GM19455 (cell line): ENCODE measurements at regions not wholly inside any gene's neighbourhood (a gene's known extent, or its start where the extent isn't known, plus 50 kb on each side); places are given as distances from the start of the nearest gene placed in this dataset.
"Not testable (repeated sequence)": the region's sequence is repeated elsewhere in the genome, so short reads cannot be mapped to it uniquely, and the experiment has no call there.

Source experiments
- ATAC-seq: cut with Tn5 transposase; IDR thresholded peaks from one replicate; pipeline ENCODE4 v1.9.1; 2021; ENCODE audit not compliant: unreplicated experiment

- ATAC-seq, result no peak
Measured at GRCh38 chr13:83008212-83008929, 873.9 kb downstream of the SLITRK1 start.

- ATAC-seq, result no peak
Measured at GRCh38 chr13:83007226-83007625, 875.0 kb downstream of the SLITRK1 start.

- ATAC-seq, result no peak
Measured at GRCh38 chr13:83003185-83003584, 879.1 kb downstream of the SLITRK1 start.

GRCh38 chr13:82993417-82993816 is 888.9 kb downstream of the SLITRK1 start:
- ATAC-seq, result no peak

- no peak for ATAC-seq
Measured at GRCh38 chr13:82976499-82976898, 905.8 kb downstream of the SLITRK1 start.

- no peak for ATAC-seq
Measured at GRCh38 chr13:82963226-82964099, 918.8 kb downstream of the SLITRK1 start.

GRCh38 chr13:82962397-82962796 is 919.9 kb downstream of the SLITRK1 start:
- ATAC-seq, result no peak

GRCh38 chr13:82961757-82962156 is 920.5 kb downstream of the SLITRK1 start:
- no peak for ATAC-seq

- ATAC-seq, result not testable (repeated sequence)
Measured at GRCh38 chr13:82952336-82952735, 929.9 kb downstream of the SLITRK1 start.

- ATAC-seq, result no peak
Measured at GRCh38 chr13:82947683-82948082, 934.6 kb downstream of the SLITRK1 start.

GRCh38 chr13:82947191-82947621 is 935.1 kb downstream of the SLITRK1 start:
- ATAC-seq, result no peak

GRCh38 chr13:82938644-82939043 is 943.6 kb downstream of the SLITRK1 start:
- no peak for ATAC-seq

- no peak for ATAC-seq
Measured at GRCh38 chr13:82934000-82934399, 948.3 kb downstream of the SLITRK1 start.

- no peak for ATAC-seq
Measured at GRCh38 chr13:82925114-82925513, 957.2 kb downstream of the SLITRK1 start.

- ATAC-seq, result no peak
Measured at GRCh38 chr13:82917984-82918383, 964.3 kb downstream of the SLITRK1 start.

GRCh38 chr13:82912564-82912963 is 969.7 kb downstream of the SLITRK1 start:
- no peak for ATAC-seq

GRCh38 chr13:82905071-82905470 is 977.2 kb downstream of the SLITRK1 start:
- ATAC-seq, result no peak

GRCh38 chr13:82900453-82900852 is 981.8 kb downstream of the SLITRK1 start:
- ATAC-seq, result no peak

- ATAC-seq, result no peak
Measured at GRCh38 chr13:82898586-82898985, 983.7 kb downstream of the SLITRK1 start.

- ATAC-seq, result no peak
Measured at GRCh38 chr13:82879921-82880320, 1002.4 kb downstream of the SLITRK1 start.

GRCh38 chr13:82878536-82878935 is 1003.7 kb downstream of the SLITRK1 start:
- no peak for ATAC-seq

- ATAC-seq, result no peak
Measured at GRCh38 chr13:82867284-82867683, 1015.0 kb downstream of the SLITRK1 start.
